D721Med (cell line): ENCODE measurements at regions not wholly inside any gene's neighbourhood (a gene's known extent, or its start where the extent isn't known, plus 50 kb on each side); places are given as distances from the start of the nearest gene placed in this dataset.

ENCODE experiments used
- DNase-seq: peaks from one replicate; pipeline ENCODE4 v3.0.0; 2011; ENCODE audit warnings: low spot score; ENCODE audit not compliant: insufficient read length
- FAIRE-seq: peaks from 2 replicates; lab custom pipeline; 2011; peaks lifted over from hg19 to GRCh38; lab: Jason Lieb, UNC
- CTCF ChIP-seq: IDR thresholded peaks from 2 replicates; pipeline ENCODE4 v1.5.1; 2012; ENCODE audit warnings: mild to moderate bottlenecking, control low read depth; ENCODE audit not compliant: insufficient read depth; ENCODE audit errors: missing control alignments

GRCh38 chrX:19272452-19272851 is 71.3 kb upstream of the PDHA1 start:
- no peak for TF ChIP-seq CTCF
- FAIRE-seq (no peak), DNase-seq (no peak)

DNA sequence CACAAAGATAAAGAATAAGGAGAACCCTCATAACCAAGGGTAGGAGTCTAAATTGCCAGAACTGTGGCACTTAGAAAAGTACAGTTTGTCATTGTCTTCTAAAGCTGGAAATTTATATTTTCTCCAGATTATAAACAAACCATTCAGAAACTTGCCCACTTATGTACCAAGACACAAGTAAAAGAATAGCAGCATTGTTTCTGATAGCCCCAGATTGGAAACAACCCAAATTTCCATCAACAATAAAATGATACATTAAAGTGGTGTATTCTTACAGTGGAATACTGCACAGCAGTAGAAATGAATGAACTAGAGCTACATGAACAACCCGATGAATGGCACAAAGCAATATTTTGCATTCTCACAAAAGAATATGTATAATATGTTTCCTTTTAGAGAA is 63.1 kb upstream of the PDHA1 start:
- DNase-seq (no peak), FAIRE-seq (no peak)
- TF ChIP-seq CTCF, result no peak

GRCh38 chrX:19281256-19281655 is 62.5 kb upstream of the PDHA1 start:
- no peak for DNase-seq
- TF ChIP-seq CTCF, result no peak
- no peak for FAIRE-seq

DNA sequence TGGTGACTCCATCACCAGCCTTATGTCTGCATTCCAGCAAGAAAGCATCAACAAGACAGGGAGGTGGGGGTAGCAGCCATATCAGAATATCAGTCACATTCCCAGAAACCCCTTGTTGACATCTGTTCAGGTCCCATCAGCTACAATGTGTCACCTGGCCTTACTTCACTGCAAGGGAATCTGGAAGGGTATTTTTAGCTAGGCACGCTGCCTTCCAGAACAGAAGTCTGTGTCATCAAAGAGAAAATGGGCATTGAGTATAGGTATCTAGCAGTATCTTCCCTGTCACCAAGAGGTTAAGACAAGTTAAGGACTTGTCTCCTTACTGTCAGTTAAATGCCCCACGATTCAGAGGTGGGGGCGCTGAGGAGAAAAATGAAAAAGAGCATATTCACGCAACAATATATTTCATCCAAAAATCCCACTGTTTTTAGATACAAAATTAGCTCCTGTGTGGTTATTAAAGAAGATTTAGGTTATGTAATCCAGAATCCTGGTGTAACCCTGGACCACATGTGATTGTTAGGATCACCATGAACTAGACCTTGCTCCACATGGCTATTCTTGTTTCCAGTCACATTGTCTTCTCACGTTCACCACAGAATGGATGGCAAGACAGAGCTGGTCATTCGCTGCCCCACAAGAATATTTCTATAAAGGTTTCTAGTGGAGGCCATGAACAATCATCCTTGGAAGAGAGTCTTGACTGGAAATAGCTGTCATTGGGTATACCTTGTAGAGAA is 60.0 kb upstream of the PDHA1 start:
- FAIRE-seq (no peak), DNase-seq (no peak)
- no peak for TF ChIP-seq CTCF

GRCh38 chrX:19285857-19286256 is 57.9 kb upstream of the PDHA1 start:
- no peak for FAIRE-seq
- TF ChIP-seq CTCF, result no peak
- DNase-seq, result no peak

- TF ChIP-seq CTCF, result no peak
- FAIRE-seq, result no peak
- no peak for DNase-seq
Observed at GRCh38 chrX:19291086-19291485, 52.6 kb upstream of the PDHA1 start.

DNA sequence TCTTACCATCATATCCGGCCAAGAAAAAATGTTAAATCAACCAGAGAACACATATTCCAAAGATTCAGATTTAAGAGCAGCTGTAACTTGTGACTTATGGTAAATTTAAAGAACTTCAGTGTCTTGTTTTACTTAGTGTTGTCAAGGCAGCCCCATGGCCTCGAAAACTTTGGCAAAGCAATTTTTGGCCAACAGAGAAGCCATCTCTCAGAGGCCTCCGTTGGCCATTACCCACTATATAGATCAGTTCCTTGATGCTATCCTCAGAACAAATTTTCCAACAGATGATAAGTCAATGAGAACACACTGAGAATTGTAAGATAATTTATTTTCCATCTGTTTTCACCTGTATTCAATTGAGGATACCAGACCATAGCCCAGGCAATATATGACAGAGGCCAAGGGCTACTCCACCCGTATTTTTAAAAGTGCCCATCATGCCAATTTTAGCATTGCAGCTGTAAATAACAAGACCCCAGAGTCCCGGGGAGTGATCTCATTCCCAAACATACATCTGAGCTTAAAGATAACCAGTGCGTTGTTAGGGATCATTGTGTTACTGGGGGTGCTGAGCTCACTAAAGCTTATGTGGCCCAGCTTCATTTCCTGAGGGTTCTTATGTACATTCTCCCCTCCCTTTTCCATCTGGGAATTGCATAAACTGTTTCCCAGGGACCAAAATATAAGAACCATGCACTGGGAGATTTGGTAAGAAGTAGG is 50.0 kb upstream of the PDHA1 start:
- TF ChIP-seq CTCF, result no peak
- no peak for DNase-seq
- FAIRE-seq, result no peak
